Heart left ventricle (tissue), 16 donors: ENCODE measurements at regions not wholly inside any gene's neighbourhood (a gene's known extent, or its start where the extent isn't known, plus 50 kb on each side); places are given as distances from the start of the nearest gene placed in this dataset.

Source experiments
- ATAC-seq, 4 donors: fragments of 200-7000 bp; cut with Tn5 transposase; one replicate each; pipeline ENCODE4 v1.9.1; 2020 to 2022; ENCODE audit warnings: moderate library complexity in 4 of 4, mild to moderate bottlenecking in 3 of 4, moderate number of reproducible peaks in 1 of 4
- DNase-seq, 5 donors: peaks; one replicate each; pipeline ENCODE4 v3.0.0-alpha.2; 2020
- H3K27ac ChIP-seq, 12 donors: fragments of 200-600 bp; sonication (generic) in 4 of 12; one replicate each; pipeline versions ENCODE4 v1.5.0 to v1.8.0; 2016 to 2022; ENCODE audit warnings: mild to moderate bottlenecking in 2 of 12
- H3K27me3 ChIP-seq, 9 donors: fragments of 200-600 bp; sonication (generic) in 2 of 9; one replicate each; pipeline versions ENCODE4 v1.5.1 to v1.8.0; 2016 to 2022; ENCODE audit warnings: mild to moderate bottlenecking in 3 of 9
- H3K36me3 ChIP-seq, 9 donors: fragments of 200-600 bp; sonication (generic) in 2 of 9; one replicate each; pipeline versions ENCODE4 v1.5.0 to v1.8.0; 2018 to 2022; ENCODE audit warnings: mild to moderate bottlenecking in 2 of 9
- H3K4me1 ChIP-seq, 12 donors: fragments of 200-600 bp; sonication (generic) in 4 of 12; one replicate each; pipeline versions ENCODE4 v1.5.0 to v1.8.0; 2016 to 2022; ENCODE audit warnings: mild to moderate bottlenecking in 3 of 12
- H3K4me3 ChIP-seq, 12 donors: fragments of 200-600 bp; sonication (generic) in 4 of 12; one replicate each; pipeline versions ENCODE4 v1.5.0 to v1.8.0; 2017 to 2022; ENCODE audit warnings: mild to moderate bottlenecking in 9 of 12, moderate library complexity in 4 of 12
- H3K9me3 ChIP-seq, 12 donors: fragments of 200-600 bp; sonication (generic) in 4 of 12; one replicate each; pipeline versions ENCODE4 v1.5.0 to v1.8.0; 2016 to 2022; ENCODE audit warnings: mild to moderate bottlenecking in 1 of 12
- POLR2A ChIP-seq, 2 donors: fragments of 450-650 bp; IDR thresholded peaks; one replicate each; pipeline ENCODE4 v1.6.1; 2017; ENCODE audit warnings: antibody characterized with exemption in 2 of 2, mild to moderate bottlenecking in 2 of 2, moderate library complexity in 2 of 2
- WGBS, 4 donors: extraction: QIAGEN DNeasy Blood & Tissue Kit in 2 of 4; methylation state at CpG; one replicate each; pipeline versions ENCODE4 v1.1.5 to v1.1.7; 2013 to 2018; 5-methylcytosine and 5-hydroxymethylcytosine counted together
- intact Hi-C, 10 donors: fragments of 100-400 bp; cut with DNase I; formaldehyde crosslinking; loops; one replicate each; pipeline versions ENCODE4 v1.11.1 to v1.14.2; 2022
- TF ChIP-seq, protein P1 (sequence below), 12 donors: fragments of 200-600 bp; sonication (generic) in 4 of 12; IDR thresholded peaks; one replicate each; pipeline versions ENCODE4 v1.5.0 to v1.8.0; 2018 to 2022; ENCODE audit warnings: antibody characterized with exemption in 12 of 12, mild to moderate bottlenecking in 5 of 12
- donor health status: ischemic (EF 13 %, LVEDD 7.1; RV severe dilation, severe dysfunction).
- donor health status: healthy with polysubstance abuse.
- donor health status: DM: no; HTN: yes; CAD: no.
- donor health status: DM: no; HTN: no; CAD: no.
- donor health status: ischemic (EF 25% LVEDD 6.9; RV normal size, moderate dysfunction).
- donor health status: ischemic (EF 25% LVEDD 5.7; RV mildly dilated, moderate dysfunction).
- donor health status: healthy.
- donor health status: DM: yes; HTN: yes; CAD: no.
- donor health status: ischemic (EF 35%, LVEDD 5.7; RV mildly dilated, moderate dysfunction).
- donor health status: nonischemic (EF 11% LVEDD 7.7; RV severe dilation, severe dysfunction).
- donor health status: DM: yes; HTN: yes; CAD: no.
- donor health status: PGD.
- donor health status: ischemic (EF 29% LVEDD 5.4; RV normal size, mild dysfunction).
- donor health status: nonischemic (EF 23%, LVEDD 6.1; RV moderate dilation, normal function).

DNA sequence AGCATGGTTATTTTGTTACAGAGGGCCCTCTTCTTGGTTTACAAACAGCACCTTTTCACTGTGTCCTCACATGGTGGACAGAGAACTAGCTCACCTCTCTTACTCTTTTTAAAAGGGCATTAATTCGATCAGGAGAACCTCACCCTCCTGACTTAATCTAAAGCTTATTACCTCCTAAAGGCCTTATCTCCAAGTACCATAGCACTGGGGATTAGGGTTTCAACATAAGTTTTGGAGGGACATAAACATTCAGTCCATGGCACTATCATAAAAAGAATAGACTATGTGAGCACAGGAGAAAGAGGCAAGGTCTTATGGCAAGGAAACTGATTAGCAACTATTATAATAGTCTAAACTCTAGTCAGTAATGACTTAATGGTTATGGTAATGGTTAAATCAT, 736.2 kb upstream of the ADGRB3 start:
- Histone ChIP-seq H3K4me1 (no peaks in the 10 kb centered on the region), H3K9me3 (peaks cover 0 to 8% (median 0%) of the 10 kb centered on the region in 12 donors), H3K27ac (no peak overlapping the region), H3K27me3 (no peaks in the 10 kb centered on the region), H3K4me3 (no peak overlapping the region), H3K36me3 (no peaks in the 10 kb centered on the region)
- intact Hi-C loops, result no loop called here
- TF ChIP-seq POLR2A (IDR thresholded peaks at IDR 0.05), result no peak
- TF ChIP-seq, protein P1, sequence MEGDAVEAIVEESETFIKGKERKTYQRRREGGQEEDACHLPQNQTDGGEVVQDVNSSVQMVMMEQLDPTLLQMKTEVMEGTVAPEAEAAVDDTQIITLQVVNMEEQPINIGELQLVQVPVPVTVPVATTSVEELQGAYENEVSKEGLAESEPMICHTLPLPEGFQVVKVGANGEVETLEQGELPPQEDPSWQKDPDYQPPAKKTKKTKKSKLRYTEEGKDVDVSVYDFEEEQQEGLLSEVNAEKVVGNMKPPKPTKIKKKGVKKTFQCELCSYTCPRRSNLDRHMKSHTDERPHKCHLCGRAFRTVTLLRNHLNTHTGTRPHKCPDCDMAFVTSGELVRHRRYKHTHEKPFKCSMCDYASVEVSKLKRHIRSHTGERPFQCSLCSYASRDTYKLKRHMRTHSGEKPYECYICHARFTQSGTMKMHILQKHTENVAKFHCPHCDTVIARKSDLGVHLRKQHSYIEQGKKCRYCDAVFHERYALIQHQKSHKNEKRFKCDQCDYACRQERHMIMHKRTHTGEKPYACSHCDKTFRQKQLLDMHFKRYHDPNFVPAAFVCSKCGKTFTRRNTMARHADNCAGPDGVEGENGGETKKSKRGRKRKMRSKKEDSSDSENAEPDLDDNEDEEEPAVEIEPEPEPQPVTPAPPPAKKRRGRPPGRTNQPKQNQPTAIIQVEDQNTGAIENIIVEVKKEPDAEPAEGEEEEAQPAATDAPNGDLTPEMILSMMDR (IDR thresholded peaks at IDR 0.05), result no peak
- WGBS, 4 donors, result 59 to 71% (median 60%) methylated on average over 1 of the region's 1 CpG
- DNase-seq, result no peak
- no peak for ATAC-seq

DNA sequence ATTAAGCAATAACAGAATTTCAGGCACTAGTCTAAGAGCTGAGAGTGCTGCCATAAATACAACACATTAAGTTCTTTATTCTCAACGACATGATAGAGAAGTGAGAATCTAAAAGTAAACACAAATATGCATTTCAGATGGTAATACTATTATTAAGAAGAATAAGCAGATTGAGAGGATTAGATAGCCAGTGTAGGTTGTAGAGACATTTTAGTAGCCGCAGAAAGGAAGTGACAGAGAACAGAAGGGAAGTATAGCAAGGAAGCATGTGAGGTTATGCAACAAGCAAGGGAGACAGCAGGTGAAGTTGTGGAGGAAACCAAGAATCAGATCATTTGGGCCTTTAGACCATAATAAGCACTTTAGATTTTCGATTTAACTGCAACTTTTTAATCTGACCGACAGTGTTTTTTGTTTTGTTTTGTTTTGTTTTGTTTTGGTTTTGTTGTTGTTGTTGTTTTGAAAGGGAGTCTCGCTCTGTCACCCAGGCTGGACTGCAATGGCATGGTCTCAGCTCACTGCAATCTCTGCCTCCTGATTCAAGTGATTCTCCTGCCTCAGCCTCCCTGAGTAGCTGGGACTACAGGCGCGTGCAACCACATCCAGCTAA, 737.0 kb upstream of the ADGRB3 start:
- Histone ChIP-seq H3K9me3 (peaks cover 0 to 8% (median 0%) of the 10 kb centered on the region in 12 donors), H3K36me3 (no peaks in the 10 kb centered on the region), H3K4me3 (no peak overlapping the region), H3K4me1 (no peaks in the 10 kb centered on the region), H3K27ac (no peak overlapping the region), H3K27me3 (no peaks in the 10 kb centered on the region)
- DNase-seq (no peak), ATAC-seq (no peak)
- WGBS, 4 donors, result 77 to 81% (median 77%) methylated on average over 7 of the region's 7 CpGs
- no peak for TF ChIP-seq POLR2A (IDR thresholded peaks at IDR 0.05)
- TF ChIP-seq, protein P1 (IDR thresholded peaks at IDR 0.05), result no peak
- intact Hi-C loops, result no loop called here

DNA sequence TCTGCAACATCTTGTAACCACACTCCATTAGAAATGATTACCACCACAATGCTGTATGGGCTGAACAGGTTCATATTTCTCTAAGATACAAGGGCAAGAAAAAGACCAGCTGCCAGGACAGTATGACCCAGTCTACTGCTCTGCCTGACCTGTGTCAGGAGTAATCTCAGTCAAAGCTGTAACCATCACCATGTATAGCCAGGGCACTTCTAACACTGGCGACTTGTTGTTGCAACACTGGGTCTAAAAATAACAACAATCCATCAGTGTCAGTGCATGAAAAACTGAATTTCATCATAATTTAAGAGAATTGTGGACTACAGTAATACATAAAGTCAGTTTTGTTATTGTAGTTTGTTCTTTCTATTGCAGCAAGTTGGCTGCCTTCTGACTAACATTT, 738.6 kb upstream of the ADGRB3 start:
- TF ChIP-seq POLR2A (IDR thresholded peaks at IDR 0.05), result no peak
- TF ChIP-seq, protein P1 (IDR thresholded peaks at IDR 0.05), result no peak
- 0 to 29% (median 27%) methylated on average over 1 of the region's 1 CpG for WGBS, 4 donors
- Histone ChIP-seq H3K4me1 (no peaks in the 10 kb centered on the region), H3K9me3 (peaks cover 0 to 1% (median 0%) of the 10 kb centered on the region in 12 donors), H3K27me3 (no peaks in the 10 kb centered on the region), H3K36me3 (no peaks in the 10 kb centered on the region), H3K27ac (no peak overlapping the region), H3K4me3 (no peak overlapping the region)
- ATAC-seq (no peak), DNase-seq (no peak)
- intact Hi-C loops, result no loop called here

DNA sequence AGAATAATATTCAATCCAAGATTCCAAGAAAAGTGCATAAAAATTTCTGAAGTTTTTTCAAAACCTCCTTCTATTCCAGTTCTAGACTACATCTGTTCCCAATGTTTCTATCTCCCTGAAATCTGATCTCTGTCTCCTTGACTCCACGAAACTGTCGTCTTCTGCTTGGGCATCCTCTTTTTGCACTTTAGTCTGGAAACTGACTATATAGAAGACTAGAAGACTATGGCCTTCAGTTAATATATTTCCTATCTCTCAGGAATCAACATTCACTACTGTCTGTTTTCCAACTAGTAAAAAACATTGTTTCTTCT, 745.4 kb upstream of the ADGRB3 start:
- H3K27me3 ChIP-seq, result no peaks in the 10 kb centered on the region
- intact Hi-C loops, result no loop called here
- TF ChIP-seq, protein P1 (IDR thresholded peaks at IDR 0.05), result no peak
- no peak for TF ChIP-seq POLR2A (IDR thresholded peaks at IDR 0.05)
- no peak overlapping the region for H3K4me3 ChIP-seq
- DNase-seq (no peak), ATAC-seq (no peak)
- 70 to 83% (median 72%) methylated on average over 2 of the region's 2 CpGs for WGBS, 4 donors
- peaks cover 0 to 13% (median 0%) of the 10 kb centered on the region in 12 donors for H3K9me3 ChIP-seq
- no peaks in the 10 kb centered on the region for H3K36me3 ChIP-seq
- no peak overlapping the region for H3K27ac ChIP-seq
- no peaks in the 10 kb centered on the region for H3K4me1 ChIP-seq
